ENCODE measurements at regions not wholly inside any gene's neighbourhood (a gene's known extent, or its start where the extent isn't known, plus 50 kb on each side); places are given as distances from the start of the nearest gene placed in this dataset.

DNA sequence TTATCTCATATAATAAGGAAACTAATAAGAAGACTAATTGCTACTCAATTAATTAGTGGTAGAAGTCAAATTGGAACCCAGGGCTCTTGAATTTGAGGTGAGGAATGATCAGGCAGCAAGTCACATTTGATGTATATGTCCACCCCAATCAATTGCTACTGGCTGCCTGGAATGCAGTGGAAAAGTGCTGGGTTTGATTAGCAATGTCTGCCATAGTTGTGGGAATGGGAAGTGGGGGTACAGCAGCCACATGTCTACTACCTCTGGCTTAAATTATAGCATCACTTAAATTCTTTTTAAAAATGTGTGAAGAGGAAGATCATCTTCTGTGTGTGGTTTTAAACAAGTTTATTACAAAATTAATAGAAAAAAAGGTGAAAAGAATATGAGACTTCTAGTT lies 50.8 kb upstream of the NAV2 start:
- ATAC-seq: no peak
- POLR2A ChIA-PET: interaction anchor here (0.7 kb wide), 1 partner anchor 1268 kb away, joined by 4 read pairs; the partner anchor contains the start of gene LDHA
- no peak overlapping the region for H3K4me3 ChIP-seq (ENCODE audit: low read depth in 2 of 2, low read length in 2 of 2)
- H3K36me3 ChIP-seq (ENCODE audit: control insufficient read depth, insufficient read depth, low read length): no peaks in the 10 kb centered on the region
- H3K9me3 ChIP-seq (ENCODE audit: control insufficient read depth, insufficient read depth, low read depth, low read length): no peaks in the 10 kb centered on the region
- in situ Hi-C loops (cut with HindIII; ENCODE audit: low pct_unique_long_range_greater_than_20kb, low sequenced_read_pairs) (no loop called here), intact Hi-C loops (cut with micrococcal nuclease; ENCODE audit: unreplicated experiment) (no loop called here)
- H3K4me1 ChIP-seq (ENCODE audit: control insufficient read depth, insufficient read depth, low read length): peaks cover 7% of the 10 kb centered on the region; the same call in 1 of the 2 replicates
- no TSS peak for BruUV-seq (replicated peaks)
- TF ChIP-seq POLR2AphosphoS5 (IDR thresholded peaks at IDR 0.05; ENCODE audit: low read depth, low read length) (no peak), SIN3A (IDR thresholded peaks at IDR 0.05; ENCODE audit: borderline replicate concordance, insufficient read depth, low read depth, low read length) (no peak), TCF7L2 (IDR thresholded peaks at IDR 0.05; ENCODE audit: low read depth, low read length) (no peak)
- TF ChIP-seq, protein P1, sequence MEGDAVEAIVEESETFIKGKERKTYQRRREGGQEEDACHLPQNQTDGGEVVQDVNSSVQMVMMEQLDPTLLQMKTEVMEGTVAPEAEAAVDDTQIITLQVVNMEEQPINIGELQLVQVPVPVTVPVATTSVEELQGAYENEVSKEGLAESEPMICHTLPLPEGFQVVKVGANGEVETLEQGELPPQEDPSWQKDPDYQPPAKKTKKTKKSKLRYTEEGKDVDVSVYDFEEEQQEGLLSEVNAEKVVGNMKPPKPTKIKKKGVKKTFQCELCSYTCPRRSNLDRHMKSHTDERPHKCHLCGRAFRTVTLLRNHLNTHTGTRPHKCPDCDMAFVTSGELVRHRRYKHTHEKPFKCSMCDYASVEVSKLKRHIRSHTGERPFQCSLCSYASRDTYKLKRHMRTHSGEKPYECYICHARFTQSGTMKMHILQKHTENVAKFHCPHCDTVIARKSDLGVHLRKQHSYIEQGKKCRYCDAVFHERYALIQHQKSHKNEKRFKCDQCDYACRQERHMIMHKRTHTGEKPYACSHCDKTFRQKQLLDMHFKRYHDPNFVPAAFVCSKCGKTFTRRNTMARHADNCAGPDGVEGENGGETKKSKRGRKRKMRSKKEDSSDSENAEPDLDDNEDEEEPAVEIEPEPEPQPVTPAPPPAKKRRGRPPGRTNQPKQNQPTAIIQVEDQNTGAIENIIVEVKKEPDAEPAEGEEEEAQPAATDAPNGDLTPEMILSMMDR (IDR thresholded peaks at IDR 0.05): no peak
- no peaks in the 10 kb centered on the region for H3K27me3 ChIP-seq (ENCODE audit: control insufficient read depth, insufficient read depth, low read length)
- CTCF ChIA-PET: no interaction called here
- no peak overlapping the region for H3K27ac ChIP-seq (ENCODE audit: low read length)
- DNase-seq (ENCODE audit: low read depth, low spot score): no peak

GRCh38 chr11:19660076-19660475 lies 52.6 kb upstream of the NAV2 start:
- TF ChIP-seq POLR2AphosphoS5 (IDR thresholded peaks at IDR 0.05; ENCODE audit: low read depth, low read length): no peak
- TF ChIP-seq SIN3A (IDR thresholded peaks at IDR 0.05; ENCODE audit: borderline replicate concordance, insufficient read depth, low read depth, low read length): no peak
- TF ChIP-seq, protein P1 (IDR thresholded peaks at IDR 0.05): no peak
- intact Hi-C loops (cut with micrococcal nuclease; ENCODE audit: unreplicated experiment) (no loop called here), in situ Hi-C loops (cut with HindIII; ENCODE audit: low pct_unique_long_range_greater_than_20kb, low sequenced_read_pairs) (no loop called here)
- H3K27me3 ChIP-seq (ENCODE audit: control insufficient read depth, insufficient read depth, low read length): no peaks in the 10 kb centered on the region
- ChIA-PET POLR2A (no interaction called here), CTCF (interaction anchor here (0.9 kb wide), 1 partner anchor 82 kb away, joined by 3 read pairs; no protein-coding TSS in a partner anchor)
- BruUV-seq (replicated peaks): no TSS peak
- H3K9me3 ChIP-seq (ENCODE audit: control insufficient read depth, insufficient read depth, low read depth, low read length): no peaks in the 10 kb centered on the region
- peak overlapping the region in 1 of 2 experiments; percentile 5; a peak in 1 of 4 replicates for H3K4me3 ChIP-seq (ENCODE audit: low read depth in 2 of 2, low read length in 2 of 2)
- no peaks in the 10 kb centered on the region for H3K36me3 ChIP-seq (ENCODE audit: control insufficient read depth, insufficient read depth, low read length)
- DNase-seq (ENCODE audit: low read depth, low spot score): peak; percentile 75
- peak overlapping the region; percentile 57; the same call in 1 of the 2 replicates for H3K27ac ChIP-seq (ENCODE audit: low read length)
- ATAC-seq: peak; percentile 93
- H3K4me1 ChIP-seq (ENCODE audit: control insufficient read depth, insufficient read depth, low read length): peaks cover 7% of the 10 kb centered on the region; the same call in 1 of the 2 replicates

DNA sequence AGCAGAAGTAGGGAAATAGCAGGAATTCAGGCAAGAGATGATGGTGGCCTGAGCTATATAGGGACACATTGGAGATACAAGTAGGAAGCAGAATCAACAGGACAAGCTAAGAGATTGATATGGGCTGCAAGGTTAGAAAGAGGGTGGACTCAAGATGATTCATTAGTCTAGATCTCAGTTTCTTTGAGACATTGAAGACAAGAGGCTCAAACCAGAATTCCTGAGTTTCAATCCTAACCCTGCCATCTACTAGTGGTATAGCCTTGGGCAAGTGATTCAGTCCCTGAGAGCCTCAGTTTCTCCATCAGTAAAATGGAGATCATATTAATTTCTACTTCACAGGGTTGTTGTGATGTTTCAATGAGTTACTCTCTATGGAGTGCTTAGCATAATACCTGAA lies 53.1 kb upstream of the NAV2 start:
- intact Hi-C loops (cut with micrococcal nuclease; ENCODE audit: unreplicated experiment) (no loop called here), in situ Hi-C loops (cut with HindIII; ENCODE audit: low pct_unique_long_range_greater_than_20kb, low sequenced_read_pairs) (no loop called here)
- CTCF ChIA-PET: interaction anchor here (0.9 to 1.8 kb wide), 2 partner anchors 83 to 96 kb away, joined by 3 to 11 read pairs; no protein-coding TSS in a partner anchor

More for the DNA sequence above, 53.1 kb upstream of the NAV2 start:
- Histone ChIP-seq H3K27me3 (ENCODE audit: control insufficient read depth, insufficient read depth, low read length) (no peaks in the 10 kb centered on the region), H3K9me3 (ENCODE audit: control insufficient read depth, insufficient read depth, low read depth, low read length) (no peaks in the 10 kb centered on the region), H3K27ac (ENCODE audit: low read length) (no peak overlapping the region), H3K36me3 (ENCODE audit: control insufficient read depth, insufficient read depth, low read length) (no peaks in the 10 kb centered on the region), H3K4me3 (ENCODE audit: low read depth in 2 of 2, low read length in 2 of 2) (no peak overlapping the region), H3K4me1 (ENCODE audit: control insufficient read depth, insufficient read depth, low read length) (peaks cover 7% of the 10 kb centered on the region; the same call in 1 of the 2 replicates)
- BruUV-seq (replicated peaks): no TSS peak
- ATAC-seq (no peak), DNase-seq (ENCODE audit: low read depth, low spot score) (no peak)
- no peak for TF ChIP-seq TCF7L2 (IDR thresholded peaks at IDR 0.05; ENCODE audit: low read depth, low read length)
- TF ChIP-seq, protein P2, sequence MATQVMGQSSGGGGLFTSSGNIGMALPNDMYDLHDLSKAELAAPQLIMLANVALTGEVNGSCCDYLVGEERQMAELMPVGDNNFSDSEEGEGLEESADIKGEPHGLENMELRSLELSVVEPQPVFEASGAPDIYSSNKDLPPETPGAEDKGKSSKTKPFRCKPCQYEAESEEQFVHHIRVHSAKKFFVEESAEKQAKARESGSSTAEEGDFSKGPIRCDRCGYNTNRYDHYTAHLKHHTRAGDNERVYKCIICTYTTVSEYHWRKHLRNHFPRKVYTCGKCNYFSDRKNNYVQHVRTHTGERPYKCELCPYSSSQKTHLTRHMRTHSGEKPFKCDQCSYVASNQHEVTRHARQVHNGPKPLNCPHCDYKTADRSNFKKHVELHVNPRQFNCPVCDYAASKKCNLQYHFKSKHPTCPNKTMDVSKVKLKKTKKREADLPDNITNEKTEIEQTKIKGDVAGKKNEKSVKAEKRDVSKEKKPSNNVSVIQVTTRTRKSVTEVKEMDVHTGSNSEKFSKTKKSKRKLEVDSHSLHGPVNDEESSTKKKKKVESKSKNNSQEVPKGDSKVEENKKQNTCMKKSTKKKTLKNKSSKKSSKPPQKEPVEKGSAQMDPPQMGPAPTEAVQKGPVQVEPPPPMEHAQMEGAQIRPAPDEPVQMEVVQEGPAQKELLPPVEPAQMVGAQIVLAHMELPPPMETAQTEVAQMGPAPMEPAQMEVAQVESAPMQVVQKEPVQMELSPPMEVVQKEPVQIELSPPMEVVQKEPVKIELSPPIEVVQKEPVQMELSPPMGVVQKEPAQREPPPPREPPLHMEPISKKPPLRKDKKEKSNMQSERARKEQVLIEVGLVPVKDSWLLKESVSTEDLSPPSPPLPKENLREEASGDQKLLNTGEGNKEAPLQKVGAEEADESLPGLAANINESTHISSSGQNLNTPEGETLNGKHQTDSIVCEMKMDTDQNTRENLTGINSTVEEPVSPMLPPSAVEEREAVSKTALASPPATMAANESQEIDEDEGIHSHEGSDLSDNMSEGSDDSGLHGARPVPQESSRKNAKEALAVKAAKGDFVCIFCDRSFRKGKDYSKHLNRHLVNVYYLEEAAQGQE (IDR thresholded peaks at IDR 0.05; ENCODE audit: insufficient read depth in 1 of 2, low read depth in 2 of 2, low read length in 1 of 2): no peak
- TF ChIP-seq SIN3A (IDR thresholded peaks at IDR 0.05; ENCODE audit: borderline replicate concordance, insufficient read depth, low read depth, low read length): no peak
- no peak for TF ChIP-seq POLR2AphosphoS5 (IDR thresholded peaks at IDR 0.05; ENCODE audit: low read depth, low read length)
- TF ChIP-seq, protein P1 (IDR thresholded peaks at IDR 0.05): no peak
- POLR2A ChIA-PET: no interaction called here
